ENCODE measurements at regions not wholly inside any gene's neighbourhood (a gene's known extent, or its start where the extent isn't known, plus 50 kb on each side); places are given as distances from the start of the nearest gene placed in this dataset.

GRCh38 chr9:14542071-14542470, 151.2 kb downstream of the ZDHHC21 start (continued):
- TF ChIP-seq ZBTB40 (IDR thresholded peaks at IDR 0.05) (no peak), ZBTB40 (CRISPR knock-in tag; IDR thresholded peaks at IDR 0.05) (no peak), BMI1 (IDR thresholded peaks at IDR 0.05; ENCODE audit: low read length) (no peak), ASH1L (IDR thresholded peaks at IDR 0.05; ENCODE audit: borderline replicate concordance, low read depth, partially characterized antibody) (no peak), KAT8 (IDR thresholded peaks at IDR 0.05; ENCODE audit: low read depth) (no peak)

Data from K562 (cell line).